ENCODE measurements at regions not wholly inside any gene's neighbourhood (a gene's known extent, or its start where the extent isn't known, plus 50 kb on each side); places are given as distances from the start of the nearest gene placed in this dataset.

- ChIA-PET POLR2A (ENCODE audit: unreplicated experiment) (no interaction called here), CTCF (no interaction called here)
- H3K79me2 ChIP-seq (ENCODE audit: low read depth), result no peaks in the 10 kb centered on the region
- no peak for DNase-seq
- H3K36me3 ChIP-seq (ENCODE audit: low read depth), result no peaks in the 10 kb centered on the region
- no TSS peak for BruUV-seq (replicated peaks)
- no peaks in the 10 kb centered on the region for H3K9me2 ChIP-seq (ENCODE audit: insufficient read depth)
- TF ChIP-seq EZH2 (IDR thresholded peaks at IDR 0.05; ENCODE audit: low read depth), result no peak
- TF ChIP-seq CTCF (conservative IDR thresholded peaks at IDR 0.05), result no peak
- no peaks in the 10 kb centered on the region for H3K9me3 ChIP-seq (ENCODE audit: insufficient read depth, low read depth)
- intact Hi-C loops (cut with micrococcal nuclease; ENCODE audit: unreplicated experiment), result no loop called here
- H2AFZ ChIP-seq, result no peak overlapping the region
- no peaks in the 10 kb centered on the region; the same call in 1 of the 2 replicates for H3K27me3 ChIP-seq (ENCODE audit: insufficient read depth, low read depth)
- H3F3A ChIP-seq (ENCODE audit: insufficient read depth, low read depth), result no peaks in the 10 kb centered on the region
- H3K27ac ChIP-seq, result no peak overlapping the region
- H4K20me1 ChIP-seq (ENCODE audit: insufficient read depth), result no peaks in the 10 kb centered on the region
- H3K4me3 ChIP-seq, result no peak overlapping the region
- H3K4me2 ChIP-seq, result no peak overlapping the region
- no peaks in the 10 kb centered on the region for H3K4me1 ChIP-seq (replicated peaks; ENCODE audit: insufficient read depth)
Observed at GRCh38 chr3:59460068-59460467, 410.2 kb upstream of the CFAP20DC start.

- Histone ChIP-seq H2AFZ (no peak overlapping the region), H3K9me3 (ENCODE audit: insufficient read depth, low read depth) (no peaks in the 10 kb centered on the region), H3K4me2 (no peak overlapping the region), H3K4me3 (no peak overlapping the region), H3K79me2 (ENCODE audit: low read depth) (no peaks in the 10 kb centered on the region), H3K27ac (no peak overlapping the region), H3F3A (ENCODE audit: insufficient read depth, low read depth) (no peaks in the 10 kb centered on the region), H4K20me1 (ENCODE audit: insufficient read depth) (no peaks in the 10 kb centered on the region), H3K9me2 (ENCODE audit: insufficient read depth) (no peaks in the 10 kb centered on the region), H3K4me1 (replicated peaks; ENCODE audit: insufficient read depth) (no peaks in the 10 kb centered on the region), H3K27me3 (ENCODE audit: insufficient read depth, low read depth) (no peaks in the 10 kb centered on the region; the same call in 1 of the 2 replicates), H3K36me3 (ENCODE audit: low read depth) (no peaks in the 10 kb centered on the region)
- DNase-seq, result no peak
- CTCF ChIA-PET, result no interaction called here
- POLR2A ChIA-PET (ENCODE audit: unreplicated experiment), result no interaction called here
- no peak for TF ChIP-seq EZH2 (IDR thresholded peaks at IDR 0.05; ENCODE audit: low read depth)
- TF ChIP-seq CTCF (conservative IDR thresholded peaks at IDR 0.05), result no peak
- intact Hi-C loops (cut with micrococcal nuclease; ENCODE audit: unreplicated experiment), result no loop called here
- BruUV-seq (replicated peaks), result no TSS peak
Observed at GRCh38 chr3:59456852-59457485, 407.1 kb upstream of the CFAP20DC start.

GRCh38 chr3:59451800-59452746 lies 402.2 kb upstream of the CFAP20DC start:
- Histone ChIP-seq H4K20me1 (ENCODE audit: insufficient read depth) (no peaks in the 10 kb centered on the region), H2AFZ (no peak overlapping the region), H3K27ac (no peak overlapping the region), H3K9me3 (ENCODE audit: insufficient read depth, low read depth) (no peaks in the 10 kb centered on the region), H3K27me3 (ENCODE audit: insufficient read depth, low read depth) (no peaks in the 10 kb centered on the region; the same call in 1 of the 2 replicates), H3K79me2 (ENCODE audit: low read depth) (no peaks in the 10 kb centered on the region), H3F3A (ENCODE audit: insufficient read depth, low read depth) (no peaks in the 10 kb centered on the region), H3K4me1 (replicated peaks; ENCODE audit: insufficient read depth) (no peaks in the 10 kb centered on the region), H3K9me2 (ENCODE audit: insufficient read depth) (no peaks in the 10 kb centered on the region), H3K4me2 (no peak overlapping the region), H3K36me3 (ENCODE audit: low read depth) (no peaks in the 10 kb centered on the region), H3K4me3 (no peak overlapping the region)
- DNase-seq, result no peak
- intact Hi-C loops (cut with micrococcal nuclease; ENCODE audit: unreplicated experiment), result no loop called here
- TF ChIP-seq EZH2 (IDR thresholded peaks at IDR 0.05; ENCODE audit: low read depth), result no peak
- TF ChIP-seq CTCF (conservative IDR thresholded peaks at IDR 0.05), result no peak
- BruUV-seq (replicated peaks), result no TSS peak
- ChIA-PET POLR2A (ENCODE audit: unreplicated experiment) (no interaction called here), CTCF (no interaction called here)

Measured in PC-9 (cell line).